ENCODE measurements at regions not wholly inside any gene's neighbourhood (a gene's known extent, or its start where the extent isn't known, plus 50 kb on each side); places are given as distances from the start of the nearest gene placed in this dataset.

DNA sequence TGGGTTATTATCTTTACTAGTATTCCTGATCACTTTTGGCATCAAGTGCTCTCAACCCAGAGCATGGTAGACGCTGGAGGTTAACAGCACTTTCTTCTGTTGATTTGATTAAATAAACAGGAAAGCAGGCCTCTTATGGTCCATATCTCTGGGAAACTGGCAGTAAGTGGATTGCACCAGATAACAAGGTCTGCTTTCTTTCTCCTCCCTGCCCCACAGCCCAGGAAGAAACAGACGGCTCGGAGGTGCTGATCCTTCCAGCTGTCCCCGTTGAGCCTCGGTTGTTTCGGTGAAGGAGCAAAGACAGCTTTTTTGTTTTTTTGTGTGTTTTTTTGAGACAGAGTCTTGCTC, 100.8 kb upstream of the KCTD1 start:
- TF ChIP-seq, protein P1, sequence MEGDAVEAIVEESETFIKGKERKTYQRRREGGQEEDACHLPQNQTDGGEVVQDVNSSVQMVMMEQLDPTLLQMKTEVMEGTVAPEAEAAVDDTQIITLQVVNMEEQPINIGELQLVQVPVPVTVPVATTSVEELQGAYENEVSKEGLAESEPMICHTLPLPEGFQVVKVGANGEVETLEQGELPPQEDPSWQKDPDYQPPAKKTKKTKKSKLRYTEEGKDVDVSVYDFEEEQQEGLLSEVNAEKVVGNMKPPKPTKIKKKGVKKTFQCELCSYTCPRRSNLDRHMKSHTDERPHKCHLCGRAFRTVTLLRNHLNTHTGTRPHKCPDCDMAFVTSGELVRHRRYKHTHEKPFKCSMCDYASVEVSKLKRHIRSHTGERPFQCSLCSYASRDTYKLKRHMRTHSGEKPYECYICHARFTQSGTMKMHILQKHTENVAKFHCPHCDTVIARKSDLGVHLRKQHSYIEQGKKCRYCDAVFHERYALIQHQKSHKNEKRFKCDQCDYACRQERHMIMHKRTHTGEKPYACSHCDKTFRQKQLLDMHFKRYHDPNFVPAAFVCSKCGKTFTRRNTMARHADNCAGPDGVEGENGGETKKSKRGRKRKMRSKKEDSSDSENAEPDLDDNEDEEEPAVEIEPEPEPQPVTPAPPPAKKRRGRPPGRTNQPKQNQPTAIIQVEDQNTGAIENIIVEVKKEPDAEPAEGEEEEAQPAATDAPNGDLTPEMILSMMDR (IDR thresholded peaks at IDR 0.05 in 4 of 5, conservative IDR thresholded peaks at IDR 0.05 in 1 of 5): no peak
- no peak for TF ChIP-seq POLR2A (IDR thresholded peaks at IDR 0.05)

Data from gastrocnemius medialis (tissue), 4 donors.